GM21529 (cell line): ENCODE measurements at regions not wholly inside any gene's neighbourhood (a gene's known extent, or its start where the extent isn't known, plus 50 kb on each side); places are given as distances from the start of the nearest gene placed in this dataset.

Source experiments
- ATAC-seq: cut with Tn5 transposase; IDR thresholded peaks from one replicate; pipeline ENCODE4 v1.9.1; 2021; ENCODE audit not compliant: unreplicated experiment

GRCh38 chr20:20938599-20938998, 167.6 kb downstream of the LINC00237 start:
- no peak for ATAC-seq

- no peak for ATAC-seq
These were observed 168.0 kb downstream of the LINC00237 start for GRCh38 chr20:20938131-20938530.

GRCh38 chr20:20933142-20933958, 172.8 kb downstream of the LINC00237 start:
- ATAC-seq: no peak

- no peak for ATAC-seq
These were observed 174.0 kb downstream of the LINC00237 start for GRCh38 chr20:20932156-20932555.

- no peak for ATAC-seq
These were observed 174.5 kb downstream of the LINC00237 start for GRCh38 chr20:20931632-20932031.

GRCh38 chr20:20931024-20931423, 175.1 kb downstream of the LINC00237 start:
- ATAC-seq: no peak

- no peak for ATAC-seq
These were observed 175.7 kb downstream of the LINC00237 start for GRCh38 chr20:20930500-20930899.

GRCh38 chr20:20929341-20929740, 176.8 kb downstream of the LINC00237 start:
- ATAC-seq: no peak

GRCh38 chr20:20926222-20926905, 179.8 kb downstream of the LINC00237 start:
- ATAC-seq: no peak

- ATAC-seq: no peak
These were observed 185.7 kb downstream of the LINC00237 start for GRCh38 chr20:20920433-20920832.

- no peak for ATAC-seq
These were observed 190.3 kb downstream of the LINC00237 start for GRCh38 chr20:20915844-20916243.

- no peak for ATAC-seq
These were observed 192.0 kb upstream of the RALGAPA2 start for GRCh38 chr20:20904501-20904831.

- ATAC-seq: no peak
These were observed 191.5 kb upstream of the RALGAPA2 start for GRCh38 chr20:20903773-20904500.

GRCh38 chr20:20897922-20898321, 185.5 kb upstream of the RALGAPA2 start:
- ATAC-seq: no peak

- ATAC-seq: no peak
These were observed 184.7 kb upstream of the RALGAPA2 start for GRCh38 chr20:20897145-20897544.

GRCh38 chr20:20896606-20897005, 184.2 kb upstream of the RALGAPA2 start:
- ATAC-seq: no peak

- no peak for ATAC-seq
These were observed 183.1 kb upstream of the RALGAPA2 start for GRCh38 chr20:20895537-20895936.

- no peak for ATAC-seq
These were observed 182.3 kb upstream of the RALGAPA2 start for GRCh38 chr20:20894753-20895152.

GRCh38 chr20:20894280-20894679, 181.8 kb upstream of the RALGAPA2 start:
- ATAC-seq: no peak

GRCh38 chr20:20892328-20892727, 179.9 kb upstream of the RALGAPA2 start:
- no peak for ATAC-seq

- no peak for ATAC-seq
These were observed 178.3 kb upstream of the RALGAPA2 start for GRCh38 chr20:20890751-20891150.

- ATAC-seq: no peak
These were observed 176.5 kb upstream of the RALGAPA2 start for GRCh38 chr20:20888936-20889335.
